Smooth muscle cell (in vitro differentiated cells): ENCODE measurements at regions not wholly inside any gene's neighbourhood (a gene's known extent, or its start where the extent isn't known, plus 50 kb on each side); places are given as distances from the start of the nearest gene placed in this dataset.

Experiments
- DNase-seq: peaks from one replicate; lab custom pipeline; 2025; ENCODE audit not compliant: unreplicated experiment; lab: John Stamatoyannopoulos, UW
- H2AFZ ChIP-seq: fragments of 200-600 bp; sonication (generic); 2 replicates; pipeline ENCODE4 v1.6.0; 2016; ENCODE audit warnings: antibody characterized with exemption, low read depth, mild to moderate bottlenecking
- H3F3A ChIP-seq: fragments of 200-600 bp; sonication (generic); 2 replicates; pipeline ENCODE4 v1.6.0; 2017; ENCODE audit warnings: antibody characterized with exemption, low read depth
- H3K27ac ChIP-seq: fragments of 200-600 bp; sonication (generic); 2 replicates; pipeline ENCODE4 v1.5.1; 2016; ENCODE audit warnings: low read depth, mild to moderate bottlenecking
- H3K27me3 ChIP-seq: fragments of 200-600 bp; sonication (generic); 2 replicates; pipeline ENCODE4 v1.6.1; 2016; ENCODE audit warnings: low read depth, mild to moderate bottlenecking
- H3K36me3 ChIP-seq: fragments of 200-600 bp; sonication (generic); 2 replicates; pipeline ENCODE4 v1.5.1; 2016; ENCODE audit warnings: low read depth
- H3K4me1 ChIP-seq: fragments of 200-600 bp; sonication (generic); 2 replicates; pipeline ENCODE4 v1.5.1; 2016; ENCODE audit warnings: low read depth
- H3K4me2 ChIP-seq: fragments of 200-600 bp; sonication (generic); 2 replicates; pipeline ENCODE4 v1.6.0; 2016; ENCODE audit warnings: mild to moderate bottlenecking
- H3K4me3 ChIP-seq: fragments of 200-600 bp; sonication (generic); 2 replicates; pipeline ENCODE4 v1.5.1; 2016; ENCODE audit warnings: mild to moderate bottlenecking
- H3K79me2 ChIP-seq: fragments of 200-600 bp; sonication (generic); 2 replicates; pipeline ENCODE4 v1.6.0; 2016; ENCODE audit warnings: low read depth, mild to moderate bottlenecking
- H3K9ac ChIP-seq: fragments of 200-600 bp; sonication (generic); 2 replicates; pipeline ENCODE4 v1.6.0; 2016; ENCODE audit warnings: low read depth
- H3K9me3 ChIP-seq: fragments of 200-600 bp; sonication (generic); replicated peaks from 2 replicates; pipeline ENCODE4 v1.5.1; 2016; ENCODE audit warnings: low read depth
- H4K20me1 ChIP-seq: fragments of 200-600 bp; sonication (generic); 2 replicates; pipeline ENCODE4 v1.6.0; 2016; ENCODE audit warnings: low read depth
- CTCF ChIP-seq: fragments of 200-600 bp; sonication (generic); IDR thresholded peaks from 2 replicates; pipeline ENCODE4 v1.5.1; 2017; ENCODE audit warnings: borderline replicate concordance, mild to moderate bottlenecking, antibody characterized with exemption; ENCODE audit not compliant: insufficient read depth, poor library complexity, severe bottlenecking
- WGBS: methylation state at CpG from one replicate; pipeline ENCODE4 v1.1.7; 2016; ENCODE audit warnings: low lambda C conversion rate; 5-methylcytosine and 5-hydroxymethylcytosine counted together

- H3K27ac ChIP-seq, result no peak overlapping the region
- peaks cover 3% of the 10 kb centered on the region for H3K4me1 ChIP-seq
- H3K9ac ChIP-seq, result no peak overlapping the region
- no peaks in the 10 kb centered on the region for H3F3A ChIP-seq
- WGBS, result 77% methylated on average over 4 of the region's 4 CpGs
- DNase-seq, result no peak
- TF ChIP-seq CTCF, result no peak
- no peaks in the 10 kb centered on the region for H4K20me1 ChIP-seq
- peaks cover 28% of the 10 kb centered on the region for H3K27me3 ChIP-seq
- H3K79me2 ChIP-seq, result no peaks in the 10 kb centered on the region
- no peaks in the 10 kb centered on the region for H3K9me3 ChIP-seq
- H3K4me3 ChIP-seq, result no peak overlapping the region
- no peak overlapping the region for H3K4me2 ChIP-seq
- no peaks in the 10 kb centered on the region for H3K36me3 ChIP-seq
- H2AFZ ChIP-seq, result no peak overlapping the region
These were observed 81.0 kb downstream of the ERMARD start for GRCh38 chr6:169832247-169832948.

GRCh38 chr6:169831450-169832246 lies 80.2 kb downstream of the ERMARD start:
- H3K9me3 ChIP-seq, result no peaks in the 10 kb centered on the region
- H4K20me1 ChIP-seq, result no peaks in the 10 kb centered on the region
- H3K79me2 ChIP-seq, result no peaks in the 10 kb centered on the region
- 44% methylated on average over 32 of the region's 32 CpGs for WGBS
- H3K9ac ChIP-seq, result no peak overlapping the region
- no peak overlapping the region for H3K27ac ChIP-seq
- H3F3A ChIP-seq, result no peaks in the 10 kb centered on the region
- H3K4me1 ChIP-seq, result peaks cover 3% of the 10 kb centered on the region
- H3K4me3 ChIP-seq, result no peak overlapping the region
- peak overlapping the region; percentile 19 for H2AFZ ChIP-seq
- TF ChIP-seq CTCF, result peak; percentile 98
- H3K36me3 ChIP-seq, result no peaks in the 10 kb centered on the region
- H3K27me3 ChIP-seq, result peaks cover 20% of the 10 kb centered on the region
- no peak overlapping the region for H3K4me2 ChIP-seq
- peak; percentile 49 for DNase-seq
